H1 (cell line): ENCODE measurements at regions not wholly inside any gene's neighbourhood (a gene's known extent, or its start where the extent isn't known, plus 50 kb on each side); places are given as distances from the start of the nearest gene placed in this dataset.

Experiments used
- HDAC2 ChIP-seq, 2 experiments: fragments of 300-600 bp in 1 of 2; sonication (generic) in 1 of 2; IDR thresholded peaks; 2 replicates each; pipeline ENCODE4 v1.6.1; 2011 to 2012; ENCODE audit warnings: low read depth in 2 of 2, low read length in 2 of 2, mild to moderate bottlenecking in 2 of 2, moderate library complexity in 2 of 2, borderline replicate concordance in 1 of 2, inconsistent platforms in 1 of 2
- TF ChIP-seq, protein P1 (sequence below), 3 experiments: IDR thresholded peaks; 1 replicate in 2 of 3; 2 replicates in 1 of 3; pipeline versions ENCODE4 v1.5.1 to v1.6.1; 2011; ENCODE audit warnings: low read length in 3 of 3, mild to moderate bottlenecking in 3 of 3, inconsistent platforms in 2 of 3, low read depth in 1 of 3, moderate library complexity in 1 of 3; ENCODE audit not compliant: insufficient read depth in 1 of 3; ENCODE audit errors: control extremely low read depth in 1 of 3

GRCh38 chr4:176482972-176483371 is 163.2 kb downstream of the SPCS3 start:
- TF ChIP-seq, protein P1, sequence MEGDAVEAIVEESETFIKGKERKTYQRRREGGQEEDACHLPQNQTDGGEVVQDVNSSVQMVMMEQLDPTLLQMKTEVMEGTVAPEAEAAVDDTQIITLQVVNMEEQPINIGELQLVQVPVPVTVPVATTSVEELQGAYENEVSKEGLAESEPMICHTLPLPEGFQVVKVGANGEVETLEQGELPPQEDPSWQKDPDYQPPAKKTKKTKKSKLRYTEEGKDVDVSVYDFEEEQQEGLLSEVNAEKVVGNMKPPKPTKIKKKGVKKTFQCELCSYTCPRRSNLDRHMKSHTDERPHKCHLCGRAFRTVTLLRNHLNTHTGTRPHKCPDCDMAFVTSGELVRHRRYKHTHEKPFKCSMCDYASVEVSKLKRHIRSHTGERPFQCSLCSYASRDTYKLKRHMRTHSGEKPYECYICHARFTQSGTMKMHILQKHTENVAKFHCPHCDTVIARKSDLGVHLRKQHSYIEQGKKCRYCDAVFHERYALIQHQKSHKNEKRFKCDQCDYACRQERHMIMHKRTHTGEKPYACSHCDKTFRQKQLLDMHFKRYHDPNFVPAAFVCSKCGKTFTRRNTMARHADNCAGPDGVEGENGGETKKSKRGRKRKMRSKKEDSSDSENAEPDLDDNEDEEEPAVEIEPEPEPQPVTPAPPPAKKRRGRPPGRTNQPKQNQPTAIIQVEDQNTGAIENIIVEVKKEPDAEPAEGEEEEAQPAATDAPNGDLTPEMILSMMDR (IDR thresholded peaks at IDR 0.05; ENCODE audit: control extremely low read depth in 1 of 3, insufficient read depth in 1 of 3, low read depth in 1 of 3, low read length in 3 of 3): no peak
- TF ChIP-seq HDAC2 (IDR thresholded peaks at IDR 0.05; ENCODE audit: borderline replicate concordance in 1 of 2, low read depth in 2 of 2, low read length in 2 of 2): no peak
